Trophoblast cell (in vitro differentiated cells and primary cell): ENCODE measurements at regions not wholly inside any gene's neighbourhood (a gene's known extent, or its start where the extent isn't known, plus 50 kb on each side); places are given as distances from the start of the nearest gene placed in this dataset.

Experiments used
- DNase-seq, 2 donors: peaks; one replicate each; pipeline ENCODE4 v3.0.0-alpha.2; 2016
- H2AFZ ChIP-seq: 2 replicates; pipeline ENCODE4 v1.6.1; 2013; ENCODE audit warnings: low read length, moderate library complexity, mild to moderate bottlenecking; ENCODE audit not compliant: insufficient read depth, poor library complexity
- H2AK5ac ChIP-seq: 2 replicates; pipeline ENCODE4 v1.6.1; 2013; ENCODE audit warnings: mild to moderate bottlenecking, low read length
- H2BK120ac ChIP-seq: 2 replicates; pipeline ENCODE4 v1.6.1; 2013; ENCODE audit warnings: low read length, mild to moderate bottlenecking, moderate library complexity; ENCODE audit not compliant: insufficient read depth, poor library complexity
- H2BK12ac ChIP-seq: 2 replicates; pipeline ENCODE4 v1.6.1; 2013; ENCODE audit warnings: mild to moderate bottlenecking, low read length, moderate library complexity
- H2BK5ac ChIP-seq: 2 replicates; pipeline ENCODE4 v1.6.1; 2013; ENCODE audit warnings: low read length, low read depth, moderate library complexity, mild to moderate bottlenecking; ENCODE audit not compliant: poor library complexity
- H3K14ac ChIP-seq: 2 replicates; pipeline ENCODE4 v1.6.1; 2013; ENCODE audit warnings: mild to moderate bottlenecking, low read length
- H3K18ac ChIP-seq: 2 replicates; pipeline ENCODE4 v1.6.1; 2013; ENCODE audit warnings: mild to moderate bottlenecking, low read length
- H3K23ac ChIP-seq: 2 replicates; pipeline ENCODE4 v1.6.1; 2013; ENCODE audit warnings: low read length
- H3K27ac ChIP-seq: 2 replicates; pipeline ENCODE4 v1.5.1; 2013; ENCODE audit warnings: low read depth, mild to moderate bottlenecking, inconsistent platforms, low read length, moderate library complexity
- H3K27me3 ChIP-seq: 2 replicates; pipeline ENCODE4 v1.6.1; 2013; ENCODE audit warnings: inconsistent platforms, mild to moderate bottlenecking, low read length, moderate library complexity; ENCODE audit not compliant: insufficient read depth
- H3K36me3 ChIP-seq, 2 experiments: 1 replicate in 1 of 2; 2 replicates in 1 of 2; pipeline ENCODE4 v1.6.1; 2013; ENCODE audit warnings: low read length in 2 of 2, mild to moderate bottlenecking in 2 of 2, moderate library complexity in 1 of 2; ENCODE audit not compliant: insufficient read depth in 2 of 2, control insufficient read depth in 1 of 2
- H3K4ac ChIP-seq: 2 replicates; pipeline ENCODE4 v1.6.1; 2013; ENCODE audit warnings: low read depth, mild to moderate bottlenecking, low read length, moderate library complexity
- H3K4me1 ChIP-seq, 2 experiments: 1 replicate in 1 of 2; 2 replicates in 1 of 2; pipeline ENCODE4 v1.6.1; 2013; ENCODE audit warnings: low read length in 2 of 2, mild to moderate bottlenecking in 2 of 2, moderate library complexity in 1 of 2; ENCODE audit not compliant: insufficient read depth in 2 of 2, control insufficient read depth in 1 of 2
- H3K4me2 ChIP-seq: 2 replicates; pipeline ENCODE4 v1.6.1; 2013; ENCODE audit warnings: inconsistent platforms, mild to moderate bottlenecking, low read length, moderate library complexity
- H3K4me3 ChIP-seq: 2 replicates; pipeline ENCODE4 v1.5.1; 2013; ENCODE audit warnings: mild to moderate bottlenecking, low read depth, low read length, inconsistent platforms
- H3K79me1 ChIP-seq: one replicate; pipeline ENCODE4 v1.6.1; 2013; ENCODE audit warnings: low read length
- H3K79me2 ChIP-seq: 2 replicates; pipeline ENCODE4 v1.6.1; 2013; ENCODE audit warnings: low read length, mild to moderate bottlenecking; ENCODE audit not compliant: control insufficient read depth, insufficient read depth, poor library complexity
- H3K9ac ChIP-seq: 2 replicates; pipeline ENCODE4 v1.6.1; 2013; ENCODE audit warnings: mild to moderate bottlenecking, low read length
- H3K9me3 ChIP-seq: 2 replicates; pipeline ENCODE4 v1.6.1; 2013; ENCODE audit warnings: low read depth, mild to moderate bottlenecking, control low read depth, inconsistent platforms, low read length; ENCODE audit not compliant: insufficient read depth
- H4K12ac ChIP-seq: 2 replicates; pipeline ENCODE4 v1.6.1; 2013; ENCODE audit warnings: low read depth, mild to moderate bottlenecking, low read length, moderate library complexity
- H4K8ac ChIP-seq: 2 replicates; pipeline ENCODE4 v1.6.1; 2013; ENCODE audit warnings: low read depth, mild to moderate bottlenecking, low read length, moderate library complexity
- H4K91ac ChIP-seq: one replicate; pipeline ENCODE4 v1.6.1; 2013; ENCODE audit warnings: low read depth, mild to moderate bottlenecking, low read length, moderate library complexity
- WGBS: extraction: QIAGEN DNeasy Blood & Tissue Kit; methylation state at CpG from one replicate; pipeline ENCODE4 v1.1.7; 2013; ENCODE audit warnings: missing lambda C conversion rate; ENCODE audit not compliant: insufficient read length, insufficient coverage; ENCODE audit errors: extremely low coverage; 5-methylcytosine and 5-hydroxymethylcytosine counted together

- Histone ChIP-seq H2AFZ (no peak overlapping the region), H2BK12ac (no peak overlapping the region), H3K27me3 (no peaks in the 10 kb centered on the region), H3K27ac (no peak overlapping the region), H3K4me1 (no peaks in the 10 kb centered on the region), H3K14ac (no peak overlapping the region), H3K9me3 (no peaks in the 10 kb centered on the region), H4K91ac (no peak overlapping the region), H3K4me3 (no peak overlapping the region), H3K36me3 (no peaks in the 10 kb centered on the region), H3K79me2 (no peaks in the 10 kb centered on the region), H3K18ac (no peak overlapping the region), H3K9ac (no peak overlapping the region), H3K23ac (no peak overlapping the region), H4K8ac (no peak overlapping the region), H3K79me1 (no peaks in the 10 kb centered on the region), H3K4ac (no peak overlapping the region), H4K12ac (no peak overlapping the region), H2BK120ac (no peak overlapping the region), H2AK5ac (no peak overlapping the region), H2BK5ac (no peak overlapping the region), H3K4me2 (no peak overlapping the region)
- no CpG with 5 or more reads among the region's 2 CpGs for WGBS
- no peak for DNase-seq
Measured at GRCh38 chr3:27905625-27906024, 183.5 kb upstream of the EOMES start.

- Histone ChIP-seq H2BK12ac (no peak overlapping the region), H3K23ac (no peak overlapping the region), H3K36me3 (no peaks in the 10 kb centered on the region), H3K4me3 (no peak overlapping the region), H4K91ac (no peak overlapping the region), H4K12ac (no peak overlapping the region), H3K4me2 (no peak overlapping the region), H3K4me1 (no peaks in the 10 kb centered on the region), H3K79me1 (no peaks in the 10 kb centered on the region), H3K9me3 (no peaks in the 10 kb centered on the region), H3K18ac (no peak overlapping the region), H2AFZ (no peak overlapping the region), H3K9ac (no peak overlapping the region), H3K14ac (no peak overlapping the region), H2BK5ac (no peak overlapping the region), H3K79me2 (no peaks in the 10 kb centered on the region), H3K4ac (no peak overlapping the region), H2AK5ac (no peak overlapping the region), H4K8ac (no peak overlapping the region), H3K27me3 (no peaks in the 10 kb centered on the region), H3K27ac (no peak overlapping the region), H2BK120ac (no peak overlapping the region)
- DNase-seq = no peak
Measured at GRCh38 chr3:27907148-27907547, 185.0 kb upstream of the EOMES start.

GRCh38 chr3:27907929-27908328 is 185.8 kb upstream of the EOMES start:
- Histone ChIP-seq H2BK120ac (no peak overlapping the region), H2BK5ac (no peak overlapping the region), H3K4me3 (no peak overlapping the region), H3K36me3 (no peaks in the 10 kb centered on the region), H3K9me3 (no peaks in the 10 kb centered on the region), H4K8ac (no peak overlapping the region), H3K79me2 (no peaks in the 10 kb centered on the region), H3K4me2 (no peak overlapping the region), H3K27ac (no peak overlapping the region), H4K12ac (no peak overlapping the region), H3K9ac (no peak overlapping the region), H3K4me1 (no peaks in the 10 kb centered on the region), H2BK12ac (no peak overlapping the region), H3K27me3 (no peaks in the 10 kb centered on the region), H3K18ac (no peak overlapping the region), H3K4ac (no peak overlapping the region), H3K79me1 (no peaks in the 10 kb centered on the region), H3K14ac (no peak overlapping the region), H3K23ac (no peak overlapping the region), H2AFZ (no peak overlapping the region), H2AK5ac (no peak overlapping the region), H4K91ac (no peak overlapping the region)
- WGBS = no CpG with 5 or more reads among the region's 4 CpGs
- no peak for DNase-seq

GRCh38 chr3:27910456-27910855 is 188.3 kb upstream of the EOMES start:
- H3K4me3 ChIP-seq = no peak overlapping the region
- peaks cover 0 to 2% of the 10 kb centered on the region in 2 experiments for H3K4me1 ChIP-seq
- no peaks in the 10 kb centered on the region for H3K36me3 ChIP-seq
- WGBS = no CpG with 5 or more reads among the region's 4 CpGs
- no peak overlapping the region for H2AK5ac ChIP-seq
- H3K79me2 ChIP-seq = no peaks in the 10 kb centered on the region
- no peaks in the 10 kb centered on the region for H3K79me1 ChIP-seq
- no peaks in the 10 kb centered on the region for H3K27me3 ChIP-seq
- H3K23ac ChIP-seq = no peak overlapping the region
- no peak for DNase-seq
- H4K12ac ChIP-seq = no peak overlapping the region
- no peak overlapping the region for H3K4me2 ChIP-seq
- H2AFZ ChIP-seq = no peak overlapping the region
- no peak overlapping the region for H2BK12ac ChIP-seq
- H3K9me3 ChIP-seq = no peaks in the 10 kb centered on the region
- no peak overlapping the region for H4K91ac ChIP-seq
- no peak overlapping the region for H2BK5ac ChIP-seq
- no peak overlapping the region for H4K8ac ChIP-seq
- H2BK120ac ChIP-seq = no peak overlapping the region
- no peak overlapping the region for H3K27ac ChIP-seq
- H3K14ac ChIP-seq = no peak overlapping the region
- no peak overlapping the region for H3K18ac ChIP-seq
- H3K4ac ChIP-seq = no peak overlapping the region
- no peak overlapping the region for H3K9ac ChIP-seq
